ENCODE measurements at regions not wholly inside any gene's neighbourhood (a gene's known extent, or its start where the extent isn't known, plus 50 kb on each side); places are given as distances from the start of the nearest gene placed in this dataset.

DNA sequence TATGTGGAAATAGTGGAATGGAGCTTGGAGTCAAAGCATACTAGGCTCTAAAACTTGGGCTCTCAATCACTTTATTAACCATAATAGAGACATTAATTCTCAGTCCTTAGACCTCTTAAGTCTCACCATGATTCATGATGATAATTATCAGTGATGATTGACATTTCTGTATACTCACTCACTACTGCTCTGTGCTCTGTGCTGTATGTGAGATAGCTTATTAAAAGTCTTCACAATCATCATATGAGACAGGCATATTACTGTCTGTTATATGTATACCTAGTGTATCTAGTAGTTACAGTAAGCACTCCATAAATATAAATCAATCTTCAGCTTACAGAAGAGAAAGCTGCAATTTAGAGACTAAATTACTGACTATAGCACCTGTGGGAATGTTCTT is 236.0 kb upstream of the JAG1 start:
- no peak overlapping the region for H3K14ac ChIP-seq (replicated peaks; ENCODE audit: low read depth, low read length)
- H2AFZ ChIP-seq (replicated peaks; ENCODE audit: low read length, poor library complexity) = no peak overlapping the region
- peaks cover 9% of the 10 kb centered on the region; the same call in 1 of the 2 replicates for H3K4me1 ChIP-seq (ENCODE audit: control insufficient read depth, insufficient read depth, low read length)
- no peak overlapping the region for H3K9ac ChIP-seq (ENCODE audit: low read depth, low read length)
- no peak overlapping the region for H2AK5ac ChIP-seq (ENCODE audit: low read depth, low read length)
- H3K27me3 ChIP-seq (ENCODE audit: control insufficient read depth, insufficient read depth, low read length) = no peaks in the 10 kb centered on the region
- H2BK120ac ChIP-seq (ENCODE audit: low read depth, low read length) = no peak overlapping the region
- no peak overlapping the region for H3K4me3 ChIP-seq (ENCODE audit: insufficient read depth, low read depth, low read length)
- no peak overlapping the region for H3K23ac ChIP-seq (ENCODE audit: low read depth, low read length)
- no peak overlapping the region for H2BK5ac ChIP-seq (ENCODE audit: low read depth, low read length, poor library complexity, severe bottlenecking)
- H2BK20ac ChIP-seq (ENCODE audit: low read depth, low read length) = no peak overlapping the region
- BruUV-seq (replicated peaks) = no TSS peak
- no peak for DNase-seq
- no peaks in the 10 kb centered on the region for H4K20me1 ChIP-seq (ENCODE audit: insufficient read depth, low read length)
- H2BK15ac ChIP-seq (ENCODE audit: low read depth, low read length) = no peak overlapping the region
- no peak overlapping the region for H4K5ac ChIP-seq (ENCODE audit: low read depth, low read length)
- no peak overlapping the region for H3K4me2 ChIP-seq (ENCODE audit: low read depth, low read length)
- no peak for ATAC-seq (ENCODE audit: low read depth)
- H3K27ac ChIP-seq (ENCODE audit: insufficient read depth, low read length) = no peak overlapping the region
- ChIA-PET POLR2A (ENCODE audit: unreplicated experiment) (no interaction called here), CTCF (interaction anchor here (0.7 kb wide), 1 partner anchor 290 kb away, joined by 3 read pairs; no protein-coding TSS in a partner anchor)
- H3K36me3 ChIP-seq (ENCODE audit: control insufficient read depth, insufficient read depth, low read length) = no peaks in the 10 kb centered on the region
- H2AK9ac ChIP-seq (replicated peaks; ENCODE audit: low read depth, low read length, poor library complexity) = no peak overlapping the region
- in situ Hi-C loops (cut with MboI; ENCODE audit: low sequenced_read_pairs) = no loop called here
- intact Hi-C loops (cut with micrococcal nuclease) = loop anchor here (5.0 kb wide), 1 partner anchor 353 kb away; no protein-coding TSS in a partner anchor
- TF ChIP-seq MAFK (IDR thresholded peaks at IDR 0.05; ENCODE audit: low read depth, low read length) (no peak), NFE2L2 (IDR thresholded peaks at IDR 0.05; ENCODE audit: low read depth, low read length) (no peak), CTCF (conservative IDR thresholded peaks at IDR 0.05; ENCODE audit: low read depth, low read length) (no peak), POLR2A (IDR thresholded peaks at IDR 0.05; ENCODE audit: low read depth, low read length) (no peak), CHD1 (IDR thresholded peaks at IDR 0.05; ENCODE audit: low read depth, low read length) (no peak), FOS (IDR thresholded peaks at IDR 0.05; ENCODE audit: low read depth, low read length) (no peak), MXI1 (IDR thresholded peaks at IDR 0.05; ENCODE audit: borderline replicate concordance, low read depth, low read length) (no peak), ELK1 (IDR thresholded peaks at IDR 0.05; ENCODE audit: borderline replicate concordance, low read depth, low read length) (no peak), SMC3 (IDR thresholded peaks at IDR 0.05; ENCODE audit: low read depth, low read length) (no peak), CEBPB (IDR thresholded peaks at IDR 0.05; ENCODE audit: low read depth, low read length) (no peak), RFX5 (IDR thresholded peaks at IDR 0.05; ENCODE audit: low read depth, low read length) (no peak), RAD21 (IDR thresholded peaks at IDR 0.05; ENCODE audit: low read length) (no peak), BHLHE40 (IDR thresholded peaks at IDR 0.05; ENCODE audit: low read depth, low read length) (no peak), RCOR1 (IDR thresholded peaks at IDR 0.05; ENCODE audit: insufficient replicate concordance, low read length) (no peak), MAZ (IDR thresholded peaks at IDR 0.05; ENCODE audit: borderline replicate concordance, low read depth, low read length) (no peak)
- TF ChIP-seq, protein P1, sequence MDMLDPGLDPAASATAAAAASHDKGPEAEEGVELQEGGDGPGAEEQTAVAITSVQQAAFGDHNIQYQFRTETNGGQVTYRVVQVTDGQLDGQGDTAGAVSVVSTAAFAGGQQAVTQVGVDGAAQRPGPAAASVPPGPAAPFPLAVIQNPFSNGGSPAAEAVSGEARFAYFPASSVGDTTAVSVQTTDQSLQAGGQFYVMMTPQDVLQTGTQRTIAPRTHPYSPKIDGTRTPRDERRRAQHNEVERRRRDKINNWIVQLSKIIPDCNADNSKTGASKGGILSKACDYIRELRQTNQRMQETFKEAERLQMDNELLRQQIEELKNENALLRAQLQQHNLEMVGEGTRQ (IDR thresholded peaks at IDR 0.05; ENCODE audit: low read depth, low read length) = no peak
- dilution Hi-C loops (cut with HindIII; ENCODE audit: low sequenced_read_pairs, unreplicated experiment) = no loop called here
- no peak overlapping the region for H4K8ac ChIP-seq (ENCODE audit: low read depth in 2 of 2, low read length in 2 of 2)
- no peaks in the 10 kb centered on the region for H3K79me1 ChIP-seq (ENCODE audit: low read depth in 1 of 2, low read length in 2 of 2)
- H3K9me1 ChIP-seq (ENCODE audit: insufficient read depth, low read length) = no peaks in the 10 kb centered on the region
- no peak overlapping the region for H3K56ac ChIP-seq (ENCODE audit: extremely low read depth, insufficient read depth, low read length)
- no peak overlapping the region for H3K18ac ChIP-seq (ENCODE audit: low read depth, low read length)
- no peak overlapping the region for H4K91ac ChIP-seq (ENCODE audit: insufficient read depth, low read depth, low read length)
- H3K9me3 ChIP-seq (ENCODE audit: control insufficient read depth, insufficient read depth, low read length) = peaks cover 2% of the 10 kb centered on the region; the same call in 1 of the 2 replicates
- H3K4ac ChIP-seq (ENCODE audit: low read depth, low read length) = no peak overlapping the region
